HG02938 (cell line): ENCODE measurements at regions not wholly inside any gene's neighbourhood (a gene's known extent, or its start where the extent isn't known, plus 50 kb on each side); places are given as distances from the start of the nearest gene placed in this dataset.
A peak's percentile ranks its signal among the peaks of the same experiment; 100 is the strongest.

Experiments used
- ATAC-seq: cut with Tn5 transposase; IDR thresholded peaks from one replicate; pipeline ENCODE4 v1.9.1; 2021; ENCODE audit warnings: mild to moderate bottlenecking, moderate library complexity; ENCODE audit not compliant: unreplicated experiment

DNA sequence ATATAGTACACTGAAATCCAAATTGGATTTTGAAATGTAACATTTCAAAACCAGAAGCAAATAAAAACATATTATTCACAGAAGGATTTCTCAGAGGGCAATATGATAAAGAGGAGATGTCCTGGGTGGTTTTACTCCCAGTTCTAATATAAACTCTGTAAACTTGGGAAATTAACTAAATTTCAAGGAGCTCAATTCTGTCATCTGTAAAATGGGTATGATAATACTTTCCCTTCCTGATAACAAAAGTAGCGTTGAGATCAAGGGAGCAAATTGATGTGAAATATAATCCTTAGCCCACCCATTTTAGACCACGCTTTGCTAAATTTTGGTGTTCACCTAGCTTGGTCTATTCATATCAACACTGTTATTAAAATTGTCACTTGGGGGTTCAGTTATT lies 192.5 kb upstream of the BTG1 start:
- no peak for ATAC-seq

DNA sequence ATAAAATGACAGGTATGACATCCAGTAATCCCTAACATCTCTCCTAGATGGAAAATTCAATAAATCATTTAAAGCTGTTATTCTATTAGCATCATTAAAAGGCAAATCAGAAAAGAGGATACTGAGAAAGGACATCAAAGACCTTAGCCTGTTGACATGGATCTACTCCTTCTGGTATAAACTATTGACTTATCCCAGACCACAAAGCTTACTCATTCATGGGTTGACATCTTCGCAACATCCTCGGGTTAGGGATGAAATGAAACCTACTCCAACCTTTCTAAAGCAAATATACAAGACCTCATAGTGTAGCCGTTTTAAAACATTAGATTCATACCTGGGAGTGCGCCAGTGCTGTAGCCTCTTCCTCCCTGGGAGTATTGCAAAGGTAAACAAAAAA lies 191.5 kb upstream of the BTG1 start:
- no peak for ATAC-seq

DNA sequence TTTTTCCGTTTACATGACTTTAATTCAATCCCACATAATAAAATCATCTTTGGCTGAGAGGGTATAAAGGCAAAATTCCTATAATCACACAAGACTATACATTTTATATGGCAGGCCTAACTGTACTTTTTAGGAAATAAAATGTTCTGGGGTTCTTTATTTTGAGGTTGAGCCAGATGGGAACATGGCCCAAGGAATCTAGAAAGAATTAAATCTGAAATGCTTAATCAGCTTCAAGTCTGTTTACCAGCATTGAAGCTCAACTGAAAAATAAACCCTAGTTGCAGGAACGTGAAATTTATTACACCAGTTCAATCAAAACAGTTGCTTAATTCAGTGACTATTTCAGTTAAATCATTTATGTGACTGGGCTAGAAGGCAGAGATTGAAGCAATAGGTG lies 191.0 kb upstream of the BTG1 start:
- no peak for ATAC-seq

DNA sequence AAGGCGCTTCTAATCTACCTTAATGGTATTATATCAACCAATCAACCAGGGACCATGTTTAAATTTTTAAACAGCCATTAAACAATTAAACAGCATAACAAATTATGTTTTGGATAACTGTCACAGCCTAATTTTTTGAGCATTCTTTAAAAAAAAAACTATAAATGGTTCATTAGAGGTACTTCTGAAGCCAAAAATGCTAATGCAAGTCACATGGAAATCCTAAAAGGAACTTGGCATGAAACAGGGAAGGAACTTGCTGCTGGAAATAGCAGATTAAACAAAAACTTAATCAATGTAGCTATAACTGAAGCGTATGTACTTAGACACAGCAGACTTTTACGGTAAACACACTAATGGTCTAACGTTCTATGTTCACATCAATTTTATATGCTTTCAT lies 190.2 kb upstream of the BTG1 start:
- no peak for ATAC-seq

DNA sequence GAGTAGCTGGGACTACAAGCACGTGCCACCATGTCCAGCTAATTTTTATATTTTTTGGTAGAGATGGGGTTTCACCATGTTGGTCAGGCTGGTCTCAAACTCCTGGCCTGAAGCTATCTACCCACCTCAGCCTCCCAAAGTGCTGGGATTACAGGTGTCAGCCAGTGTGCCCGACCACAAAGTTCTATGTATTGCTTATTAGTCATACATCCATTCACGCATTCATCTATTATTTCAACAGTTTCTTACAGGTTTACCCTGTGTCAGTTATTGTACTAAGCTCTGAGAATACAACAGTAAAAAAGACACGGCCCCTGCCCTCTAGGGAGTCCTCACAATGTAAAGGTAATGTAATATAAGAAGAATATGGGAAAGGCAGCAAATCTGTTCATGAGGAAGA lies 188.9 kb upstream of the BTG1 start:
- no peak for ATAC-seq

DNA sequence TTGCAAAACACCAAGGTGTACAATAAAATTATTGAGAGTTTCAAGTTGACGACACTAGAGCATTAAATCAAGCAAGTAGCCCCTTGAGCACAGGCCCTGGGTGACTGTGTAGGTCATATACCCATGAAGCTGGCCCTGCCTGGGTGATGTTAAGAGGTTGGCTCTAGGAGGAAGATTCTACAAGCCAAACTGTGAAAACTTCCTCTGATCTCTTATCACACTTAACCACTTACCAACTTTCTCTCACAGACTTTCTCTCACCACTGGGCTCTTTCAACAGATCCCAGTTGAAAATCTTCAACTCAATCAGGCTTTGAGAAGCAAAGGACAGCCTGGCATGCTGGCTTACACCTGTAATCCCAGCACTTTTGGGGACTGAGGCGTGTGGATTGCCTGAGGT lies 186.9 kb upstream of the BTG1 start:
- no peak for ATAC-seq

DNA sequence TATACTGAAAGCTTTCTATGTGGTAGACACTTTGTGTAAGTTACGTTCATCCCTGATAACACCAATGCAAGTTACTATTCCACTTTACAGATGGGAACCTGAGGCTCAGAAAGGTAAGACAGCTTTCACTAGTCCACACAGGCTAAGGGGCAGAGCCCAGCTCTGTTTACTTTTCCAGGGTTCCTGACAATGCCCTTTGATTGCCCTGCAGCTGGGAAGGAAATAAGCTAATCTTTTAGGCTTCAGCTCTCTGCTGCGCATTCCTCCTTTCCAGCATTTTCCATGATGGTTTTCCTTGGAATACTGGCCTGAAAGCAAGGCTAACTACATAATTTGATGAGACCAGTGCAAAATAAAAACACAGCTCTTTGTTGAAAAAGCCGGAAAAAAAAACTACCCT lies 185.7 kb upstream of the BTG1 start:
- ATAC-seq: no peak

DNA sequence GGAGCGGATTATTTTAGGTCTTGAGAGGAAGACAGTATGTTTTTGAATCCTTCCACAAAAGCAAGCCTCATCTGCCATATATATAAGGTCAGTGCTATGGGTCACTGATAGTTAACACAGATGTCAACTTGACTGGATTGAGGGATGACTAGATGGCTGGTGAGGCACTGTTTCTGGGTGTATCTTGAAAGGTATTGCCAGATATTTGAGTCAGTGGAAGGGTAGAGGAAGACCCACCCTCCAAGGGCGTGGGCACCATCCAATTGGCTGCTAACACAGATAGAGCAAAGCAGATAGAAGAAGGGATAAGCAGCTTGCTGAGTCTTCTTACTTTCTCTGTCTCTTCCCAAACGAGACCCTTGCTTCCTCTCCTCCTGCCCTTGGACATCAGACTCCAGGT lies 185.0 kb upstream of the BTG1 start:
- no peak for ATAC-seq

DNA sequence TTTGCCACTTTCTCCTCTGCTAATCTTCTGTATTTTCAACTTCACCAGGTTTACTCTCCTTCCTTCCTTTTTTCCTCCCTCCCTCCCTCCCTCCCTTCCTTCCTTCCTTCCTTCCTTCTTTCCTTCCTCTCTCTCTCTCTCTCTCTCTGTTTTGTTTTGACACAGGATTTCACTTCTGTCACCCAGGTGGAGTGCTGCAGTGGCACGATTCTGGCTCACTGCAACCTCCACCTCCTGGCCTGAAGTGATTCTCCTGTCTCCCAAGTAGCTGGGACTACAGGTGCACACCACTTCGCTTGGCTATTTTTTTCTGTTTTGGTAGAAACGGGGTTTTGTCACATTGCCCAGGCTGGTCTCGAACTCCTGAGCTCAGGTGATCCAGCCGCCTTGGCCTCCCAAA lies 181.2 kb upstream of the BTG1 start:
- ATAC-seq: no peak

DNA sequence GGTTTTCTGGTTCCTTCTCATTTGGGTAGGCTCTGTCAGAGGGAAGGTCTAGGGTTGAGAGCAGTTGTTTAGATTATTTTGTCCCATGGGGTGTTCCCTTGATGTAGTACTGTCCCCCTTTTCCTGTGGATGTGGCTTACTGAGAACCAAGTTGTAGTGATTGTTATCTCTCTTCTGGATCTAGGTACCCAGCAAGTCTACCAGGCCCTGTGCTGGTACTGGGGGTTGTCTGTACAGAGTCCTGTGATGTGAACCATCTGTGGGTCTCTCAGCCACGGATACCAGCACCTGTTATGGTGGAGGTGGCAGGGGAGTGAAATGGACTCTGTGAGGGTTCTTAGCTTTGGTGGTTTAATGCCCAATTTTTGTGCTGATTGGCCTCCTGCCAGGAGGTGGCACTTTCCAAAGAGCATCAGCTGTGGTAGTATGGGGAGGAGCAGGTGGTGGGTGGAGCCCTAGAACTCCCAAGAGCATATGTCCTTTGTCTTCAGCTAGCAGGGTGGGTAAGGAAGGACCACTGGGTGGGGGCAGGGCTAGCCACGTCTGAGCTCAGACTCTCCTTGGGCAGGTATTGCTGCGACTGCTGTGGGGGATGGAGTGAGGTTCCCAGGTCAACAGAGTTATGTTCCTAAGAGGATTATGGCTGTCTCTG lies 179.3 kb upstream of the BTG1 start:
- no peak for ATAC-seq

DNA sequence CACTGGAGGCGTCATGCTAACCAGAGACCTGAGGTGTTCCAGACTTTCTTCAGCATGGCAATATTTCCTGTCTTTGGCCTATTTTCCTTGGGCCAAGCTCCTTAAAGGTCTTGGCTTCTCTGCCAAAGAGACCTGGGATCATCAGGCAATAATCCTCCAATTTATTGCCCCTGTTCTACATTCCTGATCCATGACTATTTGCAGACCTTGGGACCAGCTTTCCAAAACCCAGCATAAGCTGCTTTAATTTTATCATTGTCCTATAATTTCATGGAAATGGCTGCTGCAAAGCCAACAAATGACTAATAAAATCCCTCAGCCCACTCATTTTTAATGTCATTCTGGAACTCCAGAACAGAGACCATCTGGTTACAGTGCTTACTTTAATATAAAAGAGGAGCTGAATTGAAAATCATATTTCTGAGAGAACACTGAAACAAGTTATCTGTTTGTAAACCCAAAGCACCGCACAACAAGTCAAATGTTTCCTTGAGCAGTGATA lies 166.9 kb upstream of the BTG1 start:
- no peak for ATAC-seq

DNA sequence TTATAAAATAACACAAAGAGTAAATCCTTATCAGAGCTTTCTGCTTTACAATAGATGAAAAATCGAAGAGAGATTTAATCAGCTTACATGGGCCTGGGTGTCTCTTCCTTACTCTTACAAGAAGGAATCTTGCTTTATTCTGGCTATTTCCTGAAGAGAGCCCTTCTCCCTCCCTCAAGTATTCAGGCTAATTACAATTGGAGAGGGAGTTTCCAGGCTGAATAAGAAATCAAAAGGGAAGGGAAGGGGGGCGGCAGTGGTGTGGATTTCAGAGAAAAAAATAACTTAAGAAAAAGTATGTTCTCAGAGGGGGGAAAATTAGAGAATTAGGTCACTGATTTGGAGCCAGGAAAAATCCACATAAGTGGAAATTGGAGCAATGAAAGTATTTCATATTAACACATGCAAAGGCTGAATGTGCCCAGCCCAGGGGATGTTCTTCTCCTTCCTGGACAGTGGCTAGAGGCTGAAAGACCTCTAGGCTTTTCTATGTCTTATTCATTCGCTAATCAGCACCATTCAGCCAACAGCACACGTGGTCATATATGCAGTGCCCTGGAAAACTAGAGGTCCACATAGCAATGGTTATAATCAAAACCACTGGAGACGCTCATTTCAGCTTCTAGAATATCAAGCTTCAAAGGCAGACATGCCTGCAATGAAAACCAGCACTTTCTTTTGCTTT lies 158.9 kb upstream of the BTG1 start:
- no peak for ATAC-seq

DNA sequence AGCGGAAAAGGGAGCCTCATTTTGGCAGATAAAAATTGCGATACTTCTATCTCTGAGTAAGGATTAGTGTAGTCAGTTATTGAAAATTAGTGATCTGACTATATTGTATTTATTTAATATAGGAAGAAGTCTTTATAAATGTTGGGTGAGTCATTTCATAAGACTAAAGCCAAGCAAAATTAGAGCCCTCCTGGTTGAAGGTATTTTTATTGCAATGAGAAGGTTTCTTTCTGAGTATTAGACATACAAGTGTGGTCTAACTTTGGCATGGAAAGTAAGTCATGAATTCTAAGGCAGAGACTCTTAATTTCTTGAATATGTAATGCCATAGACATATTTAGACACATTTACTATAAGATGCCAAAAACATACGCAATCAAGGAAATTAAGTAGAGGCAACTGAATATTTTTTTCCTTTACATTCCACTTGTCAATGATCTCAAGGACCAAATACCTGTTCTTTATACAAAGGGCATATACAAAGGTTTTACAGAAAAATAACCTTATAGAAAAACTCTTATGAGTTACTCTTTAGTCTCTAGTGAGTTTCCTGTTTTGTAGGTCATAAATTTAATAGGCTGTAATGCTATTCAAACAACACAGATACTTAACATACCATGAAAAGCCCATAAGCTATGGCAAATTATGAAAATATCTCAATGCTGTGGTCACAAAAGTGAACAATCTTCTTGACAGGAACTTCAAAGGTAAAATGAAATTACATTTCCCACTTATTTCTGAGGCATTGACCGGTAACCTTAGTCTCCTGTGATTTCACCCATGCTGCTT lies 156.6 kb upstream of the BTG1 start:
- no peak for ATAC-seq

DNA sequence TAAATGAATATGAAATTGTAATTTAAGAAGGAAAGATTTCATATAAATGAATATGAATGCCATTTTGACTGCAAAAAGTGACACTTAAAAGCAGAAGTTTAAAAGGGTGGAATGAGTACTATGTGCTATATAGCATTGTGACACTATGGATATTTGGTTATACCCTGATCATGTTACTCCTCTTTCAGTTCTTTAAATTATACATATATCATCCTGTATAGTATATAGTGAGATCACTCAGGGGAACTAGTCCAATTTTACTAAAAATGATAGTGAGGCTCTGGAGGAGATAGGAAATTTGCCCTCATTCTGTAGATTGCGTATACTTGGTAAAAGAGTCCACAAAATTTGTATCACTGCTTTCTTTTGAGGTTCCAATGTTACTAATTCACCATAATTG lies 155.7 kb upstream of the BTG1 start:
- peak; percentile 46 for ATAC-seq

DNA sequence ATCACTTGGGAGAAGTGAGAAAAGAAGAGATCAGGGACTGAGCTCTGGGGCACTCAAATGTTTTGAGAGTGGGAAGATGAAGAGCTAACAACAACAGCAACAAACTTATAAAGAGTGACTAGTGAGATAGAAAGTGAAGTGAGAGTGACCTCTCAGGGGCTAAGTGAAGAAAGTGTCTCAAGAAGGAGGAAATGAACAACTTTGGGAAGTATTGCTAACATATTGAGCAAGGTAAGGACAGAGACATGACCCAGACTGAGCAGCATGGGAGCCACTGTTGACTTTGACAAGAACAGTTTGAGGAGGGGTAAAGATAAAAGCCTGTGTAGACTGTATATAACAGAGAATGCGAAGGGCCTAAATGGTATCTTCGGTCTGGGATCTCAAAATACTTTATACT lies 155.1 kb upstream of the BTG1 start:
- no peak for ATAC-seq

DNA sequence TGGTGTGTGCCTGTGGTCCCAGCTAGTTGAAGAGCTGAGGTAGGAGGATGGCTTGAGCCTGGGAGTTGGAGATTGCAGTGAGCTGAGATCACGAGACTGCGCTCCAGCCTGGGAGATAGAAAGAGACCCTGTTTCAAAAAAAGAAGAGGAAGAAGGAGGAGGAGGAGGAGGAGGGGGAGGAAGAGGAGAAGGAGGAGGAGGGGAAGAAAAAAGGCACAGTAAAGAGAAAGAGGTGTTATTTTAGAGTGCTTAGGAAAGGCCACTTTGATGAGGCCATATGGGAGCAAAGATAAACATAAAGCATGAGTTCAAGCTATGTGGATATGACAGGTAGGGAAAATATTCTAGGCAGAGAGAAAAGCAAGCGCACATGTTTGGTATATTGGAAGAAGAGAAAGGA lies 154.1 kb upstream of the BTG1 start:
- no peak for ATAC-seq

DNA sequence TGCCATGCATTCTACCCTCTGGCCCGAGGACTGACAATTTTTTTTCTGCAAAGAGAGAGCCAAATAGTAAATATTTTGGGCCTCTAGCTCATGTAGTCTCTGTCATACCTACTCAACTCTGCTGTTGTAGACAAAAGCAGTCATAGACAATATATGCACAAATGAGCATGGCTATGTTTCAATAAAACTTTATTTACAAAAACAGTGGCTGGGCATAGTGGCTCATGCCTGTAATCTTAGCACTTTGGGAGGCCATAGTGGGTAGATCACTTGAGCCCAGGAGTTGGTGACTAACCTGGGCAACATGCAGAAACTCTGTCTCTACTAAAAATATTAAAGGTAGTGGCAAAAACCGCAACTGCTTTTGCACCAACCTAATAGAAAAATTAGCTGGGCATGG lies 153.7 kb upstream of the BTG1 start:
- ATAC-seq: no peak

DNA sequence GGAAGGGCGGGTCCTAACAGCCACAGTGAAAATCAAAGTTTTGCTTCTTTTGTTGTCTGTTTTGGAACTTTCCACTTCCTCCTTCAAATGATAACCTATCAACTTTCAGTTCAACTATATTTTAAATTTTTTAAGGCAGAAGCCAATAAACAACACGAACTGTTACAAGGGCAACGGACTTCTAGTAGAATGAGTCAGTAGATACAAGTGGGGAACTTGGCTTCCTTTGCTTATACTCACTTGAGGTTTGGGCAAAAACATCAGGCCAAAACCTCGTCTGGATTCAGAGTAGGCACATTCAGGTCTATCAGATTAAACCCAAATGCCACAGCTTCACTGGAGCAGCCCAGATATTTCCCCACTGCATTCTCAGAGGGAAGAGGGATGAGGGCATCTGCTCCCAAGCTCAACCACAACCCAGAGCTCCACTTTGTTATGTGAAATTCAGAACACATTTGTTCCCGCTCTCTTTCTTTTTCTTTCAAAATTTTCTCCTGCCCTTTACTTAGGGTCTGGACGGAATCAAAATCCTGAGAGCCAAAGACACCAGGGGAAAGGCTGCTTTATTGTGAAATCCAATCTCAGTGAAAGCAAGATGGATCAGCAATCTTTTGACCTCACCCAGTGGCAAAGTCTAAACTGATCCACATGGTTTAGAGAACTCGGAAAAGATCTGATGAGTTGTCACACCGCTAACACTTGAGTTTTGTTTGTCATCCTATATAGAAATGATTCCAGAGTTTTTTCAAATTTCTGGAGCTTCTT lies 152.5 kb upstream of the BTG1 start:
- ATAC-seq: peak; percentile 67

DNA sequence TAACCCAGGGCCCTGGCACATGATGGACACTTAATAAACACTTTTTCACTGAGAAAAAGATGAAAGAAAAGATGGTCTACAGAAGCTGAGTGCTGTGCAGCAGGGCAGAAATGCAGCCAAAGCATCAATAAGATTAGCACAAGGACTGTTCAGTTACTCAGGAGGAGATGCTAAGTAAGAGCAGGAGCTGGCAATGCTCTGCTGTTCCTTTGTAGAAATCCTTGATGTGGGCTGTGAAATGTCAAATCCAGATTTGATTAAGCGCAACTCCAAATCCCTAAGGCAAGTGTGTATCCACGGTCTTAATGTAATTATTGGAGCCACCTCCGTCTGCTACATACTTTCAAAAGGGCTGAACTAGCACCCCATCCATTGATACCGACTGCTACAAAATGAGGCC lies 151.8 kb upstream of the BTG1 start:
- no peak for ATAC-seq

DNA sequence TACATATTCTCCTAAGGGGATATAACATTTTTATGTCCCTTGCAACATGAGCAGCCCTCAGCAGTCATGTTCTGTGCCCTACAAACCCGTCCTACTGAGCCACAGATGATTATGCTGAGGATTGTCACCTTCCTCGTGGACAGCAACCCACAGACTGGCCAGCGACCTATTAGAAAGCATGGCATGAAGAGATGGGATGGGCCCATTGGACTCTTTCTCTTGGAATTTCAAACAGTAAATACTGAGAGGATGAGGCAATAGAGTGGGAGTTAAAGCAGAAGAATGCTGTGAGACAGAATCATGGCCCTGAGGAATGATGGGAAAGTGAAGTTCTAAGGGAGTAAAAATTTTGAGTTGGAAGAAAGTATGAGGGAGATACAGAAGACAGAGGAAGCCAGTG lies 149.9 kb upstream of the BTG1 start:
- no peak for ATAC-seq

DNA sequence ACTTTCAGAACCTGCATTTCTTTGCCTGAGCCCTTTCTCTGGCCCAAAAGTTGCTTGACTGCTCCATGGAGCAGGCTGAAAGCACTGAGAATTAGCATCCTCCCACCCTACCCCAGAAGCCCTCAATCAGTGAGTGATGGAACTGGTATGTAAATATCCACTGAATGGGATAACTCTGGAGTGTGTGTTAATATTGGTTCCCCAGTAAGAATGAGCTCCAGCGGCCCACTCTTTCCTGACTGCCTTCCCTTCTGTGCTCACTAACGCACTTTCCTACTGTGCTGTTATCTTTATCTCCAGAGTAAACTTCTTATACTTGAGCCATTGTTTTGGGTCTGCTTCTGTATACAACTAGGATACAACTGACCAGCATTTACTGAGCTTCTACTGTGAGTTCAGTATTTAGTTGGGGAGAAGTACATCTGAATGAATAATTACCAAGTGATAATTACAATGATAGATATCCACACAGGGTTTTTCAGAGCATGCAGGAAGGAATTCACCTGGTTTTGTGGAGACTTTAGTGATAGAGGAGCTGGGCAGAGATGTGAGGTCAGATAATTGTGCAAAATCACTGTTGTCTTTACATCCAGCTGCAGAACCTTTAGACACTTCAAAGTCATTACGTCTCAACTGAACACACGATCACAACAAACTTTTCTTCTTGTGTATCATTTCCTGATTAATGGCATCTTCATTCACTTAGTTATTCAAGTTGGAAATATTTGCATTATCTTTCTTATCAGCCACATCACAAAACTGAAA lies 149.2 kb upstream of the BTG1 start:
- ATAC-seq: no peak
